Activated B cell treated with CpG ODN at 0.5 μM for 24 hours (primary cell): ENCODE measurements at regions not wholly inside any gene's neighbourhood (a gene's known extent, or its start where the extent isn't known, plus 50 kb on each side); places are given as distances from the start of the nearest gene placed in this dataset.

ENCODE experiments used
- ATAC-seq: fragments of 200-7000 bp; cut with Tn5 transposase; one replicate; pipeline ENCODE4 v1.10.0; 2021; ENCODE audit warnings: low read depth, mild to moderate bottlenecking, moderate library complexity
- CTCF ChIA-PET: fragments of 350-600 bp; sonication (Branson Sonifier 250); formaldehyde crosslinking; loops from one replicate; lab custom pipeline; 2021; ENCODE audit warnings: antibody characterized with exemption; lab: Charles Lee
- POLR2A ChIA-PET: fragments of 350-600 bp; sonication (Branson Sonifier 250); formaldehyde crosslinking; loops from one replicate; lab custom pipeline; 2021; ENCODE audit warnings: antibody characterized with exemption; lab: Charles Lee
- DNase-seq: peaks from one replicate; pipeline ENCODE4 v3.0.0; 2022
- H3K27ac Mint-ChIP-seq: one replicate; pipeline ENCODE4 v1.8.0; 2020; ENCODE audit warnings: mixed read lengths
- H3K27me3 Mint-ChIP-seq: one replicate; pipeline ENCODE4 v1.8.0; 2021; ENCODE audit warnings: mixed read lengths
- H3K36me3 Mint-ChIP-seq: one replicate; pipeline ENCODE4 v1.8.0; 2021; ENCODE audit warnings: low read depth, mixed read lengths
- H3K4me1 Mint-ChIP-seq: one replicate; pipeline ENCODE4 v1.8.0; 2021; ENCODE audit warnings: mixed read lengths
- H3K4me3 Mint-ChIP-seq: one replicate; pipeline ENCODE4 v1.8.0; 2020; ENCODE audit warnings: mild to moderate bottlenecking, mixed read lengths
- H3K9me3 Mint-ChIP-seq: one replicate; pipeline ENCODE4 v1.8.0; 2020; ENCODE audit warnings: mixed read lengths
- CTCF ChIP-seq: fragments of 200-600 bp; IDR thresholded peaks from one replicate; pipeline ENCODE4 v1.8.0; 2022; ENCODE audit warnings: antibody characterized with exemption, mild to moderate bottlenecking
- intact Hi-C: fragments of 100-400 bp; cut with micrococcal nuclease; formaldehyde crosslinking; loops from one replicate; pipeline ENCODE4 v1.15.1; 2024

- no peak for TF ChIP-seq CTCF
- POLR2A ChIA-PET = no interaction called here
- Mint-ChIP-seq H3K9me3 (peaks cover 11% of the 10 kb centered on the region), H3K27ac (no peak overlapping the region), H3K4me1 (no peaks in the 10 kb centered on the region), H3K4me3 (no peak overlapping the region), H3K36me3 (no peaks in the 10 kb centered on the region), H3K27me3 (no peaks in the 10 kb centered on the region)
- ATAC-seq = no peak
- CTCF ChIA-PET = no interaction called here
- DNase-seq = no peak
- intact Hi-C loops = no loop called here
These were observed 888.9 kb upstream of the GHITM start for GRCh38 chr10:83250396-83250795.

- Mint-ChIP-seq H3K4me3 (no peak overlapping the region), H3K36me3 (no peaks in the 10 kb centered on the region), H3K4me1 (no peaks in the 10 kb centered on the region), H3K27me3 (no peaks in the 10 kb centered on the region), H3K27ac (no peak overlapping the region), H3K9me3 (peaks cover 11% of the 10 kb centered on the region)
- ChIA-PET POLR2A (no interaction called here), CTCF (no interaction called here)
- intact Hi-C loops = no loop called here
- ATAC-seq (no peak), DNase-seq (no peak)
- no peak for TF ChIP-seq CTCF
These were observed 887.1 kb upstream of the GHITM start for GRCh38 chr10:83252169-83252568.

DNA sequence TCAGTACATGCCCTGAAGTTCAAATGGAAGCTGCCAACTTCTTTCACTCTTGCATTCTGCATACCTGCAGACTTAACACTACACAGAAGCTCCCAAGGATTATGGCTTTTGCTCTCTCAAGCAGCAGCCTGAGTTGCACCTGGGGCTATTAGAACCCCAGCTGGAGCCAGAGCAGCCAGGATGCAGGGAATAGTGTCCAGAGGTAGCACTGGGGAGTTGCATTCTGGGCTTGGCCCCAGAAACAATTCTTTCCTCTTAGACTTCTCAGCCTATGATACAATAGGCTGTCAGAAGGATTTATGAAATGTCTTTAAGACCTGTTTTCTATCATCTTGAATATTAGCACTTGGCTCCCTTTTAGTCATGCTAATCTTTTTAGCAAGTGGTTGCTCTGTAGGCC, 886.7 kb upstream of the GHITM start:
- Mint-ChIP-seq H3K27ac (no peak overlapping the region), H3K27me3 (no peaks in the 10 kb centered on the region), H3K36me3 (no peaks in the 10 kb centered on the region), H3K4me3 (no peak overlapping the region), H3K9me3 (peaks cover 11% of the 10 kb centered on the region), H3K4me1 (no peaks in the 10 kb centered on the region)
- ChIA-PET CTCF (no interaction called here), POLR2A (no interaction called here)
- DNase-seq (no peak), ATAC-seq (no peak)
- no peak for TF ChIP-seq CTCF
- intact Hi-C loops = no loop called here

DNA sequence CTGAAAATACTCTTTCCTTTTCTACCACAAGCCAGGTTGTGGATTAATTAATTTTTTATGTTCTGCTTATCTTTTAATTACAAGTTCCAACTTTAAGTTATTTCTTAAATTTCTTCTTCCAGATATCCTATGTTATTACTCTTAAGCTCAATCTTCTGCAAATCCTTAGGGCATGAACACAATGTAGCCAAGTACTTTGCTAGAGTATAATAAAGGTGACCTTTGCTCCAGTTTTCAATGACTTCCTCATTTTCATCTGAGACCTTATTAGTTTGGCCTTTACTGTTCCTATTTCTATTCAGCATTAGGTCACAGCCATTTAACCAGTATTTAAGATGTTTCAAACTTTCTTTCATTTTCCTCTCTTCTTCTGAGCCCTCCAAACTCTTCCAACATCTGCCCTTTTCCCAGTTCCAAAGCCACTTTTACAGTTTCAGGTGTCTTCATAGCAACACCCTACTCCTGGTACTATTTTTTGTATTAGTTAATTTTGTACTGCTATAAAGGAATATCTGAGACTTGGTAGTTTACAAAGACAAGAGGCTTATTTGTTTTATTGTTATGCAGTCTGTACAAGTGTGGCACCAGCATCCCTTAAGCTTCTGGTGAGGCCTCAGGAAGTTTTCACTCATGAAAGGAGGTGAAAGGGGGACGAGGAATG, 886.2 kb upstream of the GHITM start:
- H3K27me3 Mint-ChIP-seq = no peaks in the 10 kb centered on the region
- H3K9me3 Mint-ChIP-seq = peaks cover 11% of the 10 kb centered on the region
- H3K4me3 Mint-ChIP-seq = no peak overlapping the region
- ATAC-seq (no peak), DNase-seq (no peak)
- POLR2A ChIA-PET = no interaction called here
- H3K36me3 Mint-ChIP-seq = no peaks in the 10 kb centered on the region
- CTCF ChIA-PET = no interaction called here
- H3K4me1 Mint-ChIP-seq = no peaks in the 10 kb centered on the region
- intact Hi-C loops = no loop called here
- no peak overlapping the region for H3K27ac Mint-ChIP-seq
- TF ChIP-seq CTCF = no peak

DNA sequence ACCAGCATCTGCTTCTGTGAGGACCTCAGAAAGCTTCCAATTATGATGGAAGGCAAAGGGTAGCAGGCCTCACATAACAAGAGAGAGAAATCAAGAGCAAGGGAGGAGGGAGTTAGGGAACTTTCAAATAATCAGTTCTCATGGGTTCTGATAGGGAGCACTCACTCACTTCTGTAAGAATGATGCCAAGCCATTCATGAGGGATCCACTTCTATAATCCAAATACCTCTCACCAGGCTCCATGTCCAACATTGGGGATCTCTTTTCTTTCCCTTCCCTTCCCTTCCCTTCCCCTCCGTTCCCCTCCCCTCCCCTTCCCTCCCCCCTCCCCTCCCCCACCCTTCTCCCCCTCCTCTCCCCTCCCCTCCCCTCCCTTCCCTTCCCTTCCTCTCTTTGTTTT, 884.6 kb upstream of the GHITM start:
- no peak for TF ChIP-seq CTCF
- H3K4me1 Mint-ChIP-seq = no peaks in the 10 kb centered on the region
- ATAC-seq = no peak
- ChIA-PET CTCF (no interaction called here), POLR2A (no interaction called here)
- no peak overlapping the region for H3K27ac Mint-ChIP-seq
- intact Hi-C loops = no loop called here
- peaks cover 12% of the 10 kb centered on the region for H3K9me3 Mint-ChIP-seq
- no peaks in the 10 kb centered on the region for H3K36me3 Mint-ChIP-seq
- no peak overlapping the region for H3K4me3 Mint-ChIP-seq
- no peaks in the 10 kb centered on the region for H3K27me3 Mint-ChIP-seq
- no peak for DNase-seq
